ENCODE measurements at regions not wholly inside any gene's neighbourhood (a gene's known extent, or its start where the extent isn't known, plus 50 kb on each side); places are given as distances from the start of the nearest gene placed in this dataset.

DNA sequence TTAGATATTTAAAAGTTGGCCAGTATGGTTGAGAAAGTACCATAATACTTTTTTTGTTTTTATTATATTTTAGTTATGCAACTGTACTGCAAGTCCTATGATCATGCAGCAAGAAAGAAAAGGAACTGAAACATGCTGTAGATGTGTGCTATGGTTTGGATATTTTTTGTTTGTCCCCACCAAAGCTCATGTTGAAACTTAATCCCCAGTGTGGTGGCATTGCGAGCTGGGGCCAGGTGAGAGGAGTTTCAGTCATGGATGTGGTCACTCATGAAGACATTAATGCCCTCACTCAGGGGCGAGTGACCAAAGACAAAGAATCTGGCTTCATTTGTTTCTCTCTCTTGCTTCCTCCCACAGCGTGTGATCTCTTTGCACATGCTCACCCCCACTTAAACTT lies 393.9 kb downstream of the PAX1 start:
- Histone ChIP-seq H3K9me3 (ENCODE audit: insufficient read depth, low read length) (no peaks in the 10 kb centered on the region), H3K9ac (ENCODE audit: low read length) (no peak overlapping the region), H3K36me3 (ENCODE audit: low read length) (no peaks in the 10 kb centered on the region; the same call in 1 of the 2 replicates), H2AFZ (ENCODE audit: low read depth, low read length, severe bottlenecking) (no peak overlapping the region), H3K4me2 (ENCODE audit: low read depth, low read length, poor library complexity, severe bottlenecking) (no peak overlapping the region), H3K9me2 (replicated peaks; ENCODE audit: insufficient read depth, low read length) (no peaks in the 10 kb centered on the region), H3K27me3 (ENCODE audit: low read length) (no peaks in the 10 kb centered on the region), H3K27ac (ENCODE audit: low read depth, low read length) (no peak overlapping the region), H3K4me3 (ENCODE audit: insufficient read depth, low read length, poor library complexity, severe bottlenecking) (no peak overlapping the region), H3F3A (ENCODE audit: insufficient read depth) (no peaks in the 10 kb centered on the region), H4K20me1 (ENCODE audit: low read depth, low read length) (no peaks in the 10 kb centered on the region), H3K79me2 (ENCODE audit: insufficient read depth, low read length) (no peaks in the 10 kb centered on the region)
- TF ChIP-seq EZH2phosphoT487 (conservative IDR thresholded peaks at IDR 0.05; ENCODE audit: low read length), result no peak
- TF ChIP-seq, protein P1, sequence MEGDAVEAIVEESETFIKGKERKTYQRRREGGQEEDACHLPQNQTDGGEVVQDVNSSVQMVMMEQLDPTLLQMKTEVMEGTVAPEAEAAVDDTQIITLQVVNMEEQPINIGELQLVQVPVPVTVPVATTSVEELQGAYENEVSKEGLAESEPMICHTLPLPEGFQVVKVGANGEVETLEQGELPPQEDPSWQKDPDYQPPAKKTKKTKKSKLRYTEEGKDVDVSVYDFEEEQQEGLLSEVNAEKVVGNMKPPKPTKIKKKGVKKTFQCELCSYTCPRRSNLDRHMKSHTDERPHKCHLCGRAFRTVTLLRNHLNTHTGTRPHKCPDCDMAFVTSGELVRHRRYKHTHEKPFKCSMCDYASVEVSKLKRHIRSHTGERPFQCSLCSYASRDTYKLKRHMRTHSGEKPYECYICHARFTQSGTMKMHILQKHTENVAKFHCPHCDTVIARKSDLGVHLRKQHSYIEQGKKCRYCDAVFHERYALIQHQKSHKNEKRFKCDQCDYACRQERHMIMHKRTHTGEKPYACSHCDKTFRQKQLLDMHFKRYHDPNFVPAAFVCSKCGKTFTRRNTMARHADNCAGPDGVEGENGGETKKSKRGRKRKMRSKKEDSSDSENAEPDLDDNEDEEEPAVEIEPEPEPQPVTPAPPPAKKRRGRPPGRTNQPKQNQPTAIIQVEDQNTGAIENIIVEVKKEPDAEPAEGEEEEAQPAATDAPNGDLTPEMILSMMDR (IDR thresholded peaks at IDR 0.05; ENCODE audit: insufficient read depth, low read length, poor library complexity, severe bottlenecking), result no peak

- H3K4me3 ChIP-seq (ENCODE audit: insufficient read depth, low read length, poor library complexity, severe bottlenecking), result no peak overlapping the region
- no peaks in the 10 kb centered on the region; the same call in 1 of the 2 replicates for H3K36me3 ChIP-seq (ENCODE audit: low read length)
- no peak overlapping the region for H3K9ac ChIP-seq (ENCODE audit: low read length)
- no peak overlapping the region for H2AFZ ChIP-seq (ENCODE audit: low read depth, low read length, severe bottlenecking)
- no peak overlapping the region for H3K27ac ChIP-seq (ENCODE audit: low read depth, low read length)
- no peaks in the 10 kb centered on the region for H3F3A ChIP-seq (ENCODE audit: insufficient read depth)
- H3K79me2 ChIP-seq (ENCODE audit: insufficient read depth, low read length), result no peaks in the 10 kb centered on the region
- no peaks in the 10 kb centered on the region for H3K9me2 ChIP-seq (replicated peaks; ENCODE audit: insufficient read depth, low read length)
- H3K9me3 ChIP-seq (ENCODE audit: insufficient read depth, low read length), result no peaks in the 10 kb centered on the region
- TF ChIP-seq, protein P1 (IDR thresholded peaks at IDR 0.05; ENCODE audit: insufficient read depth, low read length, poor library complexity, severe bottlenecking), result no peak
- TF ChIP-seq EZH2phosphoT487 (conservative IDR thresholded peaks at IDR 0.05; ENCODE audit: low read length), result no peak
- no peaks in the 10 kb centered on the region for H3K27me3 ChIP-seq (ENCODE audit: low read length)
- H4K20me1 ChIP-seq (ENCODE audit: low read depth, low read length), result no peaks in the 10 kb centered on the region
- no peak overlapping the region for H3K4me2 ChIP-seq (ENCODE audit: low read depth, low read length, poor library complexity, severe bottlenecking)
These were observed 393.0 kb downstream of the PAX1 start for GRCh38 chr20:22098511-22098910.

DNA sequence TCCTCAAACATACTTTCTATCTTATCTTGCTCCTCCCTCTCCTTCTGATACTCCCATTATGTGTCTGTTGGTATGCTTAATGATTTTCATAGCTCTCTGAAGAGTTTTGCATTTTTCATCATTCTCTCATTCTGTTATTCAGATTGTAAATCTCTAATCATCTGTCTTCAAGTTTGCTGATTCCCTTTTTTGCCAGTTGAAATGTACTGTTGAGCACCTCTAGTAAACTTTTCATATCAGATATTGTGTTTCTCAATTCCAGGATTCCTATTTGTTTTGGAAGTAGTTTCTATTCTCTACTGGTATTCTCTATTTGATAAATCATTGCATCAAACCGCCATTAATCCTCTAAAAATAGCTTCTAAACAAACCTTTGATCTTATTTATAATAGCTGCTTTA lies 387.7 kb downstream of the PAX1 start:
- no peak overlapping the region for H3K4me2 ChIP-seq (ENCODE audit: low read depth, low read length, poor library complexity, severe bottlenecking)
- no peak overlapping the region for H3K27ac ChIP-seq (ENCODE audit: low read depth, low read length)
- H3K9ac ChIP-seq (ENCODE audit: low read length), result no peak overlapping the region
- no peak overlapping the region for H2AFZ ChIP-seq (ENCODE audit: low read depth, low read length, severe bottlenecking)
- H3K4me3 ChIP-seq (ENCODE audit: insufficient read depth, low read length, poor library complexity, severe bottlenecking), result no peak overlapping the region
- H3K79me2 ChIP-seq (ENCODE audit: insufficient read depth, low read length), result no peaks in the 10 kb centered on the region
- no peaks in the 10 kb centered on the region for H3K9me2 ChIP-seq (replicated peaks; ENCODE audit: insufficient read depth, low read length)
- H3K9me3 ChIP-seq (ENCODE audit: insufficient read depth, low read length), result no peaks in the 10 kb centered on the region
- TF ChIP-seq EZH2phosphoT487 (conservative IDR thresholded peaks at IDR 0.05; ENCODE audit: low read length), result no peak
- TF ChIP-seq, protein P1 (IDR thresholded peaks at IDR 0.05; ENCODE audit: insufficient read depth, low read length, poor library complexity, severe bottlenecking), result no peak
- H3F3A ChIP-seq (ENCODE audit: insufficient read depth), result no peaks in the 10 kb centered on the region
- no peaks in the 10 kb centered on the region for H3K27me3 ChIP-seq (ENCODE audit: low read length)
- no peaks in the 10 kb centered on the region for H4K20me1 ChIP-seq (ENCODE audit: low read depth, low read length)
- H3K36me3 ChIP-seq (ENCODE audit: low read length), result no peaks in the 10 kb centered on the region; the same call in 1 of the 2 replicates
